NCI-H1417 treated with DMSO at 0.1 percent for 48 hours (cell line): ENCODE measurements at regions not wholly inside any gene's neighbourhood (a gene's known extent, or its start where the extent isn't known, plus 50 kb on each side); places are given as distances from the start of the nearest gene placed in this dataset.
"Not testable (repeated sequence)": the region's sequence is repeated elsewhere in the genome, so short reads cannot be mapped to it uniquely, and the experiment has no call there.

Source experiments
- DNase-seq: peaks from one replicate; lab custom pipeline; 2025; lab: John Stamatoyannopoulos, UW

GRCh38 chr7:135872861-135873260, 104.3 kb downstream of the MTPN start:
- DNase-seq: not testable (repeated sequence)

GRCh38 chr7:135862586-135863340, 114.2 kb upstream of the FAM180A start:
- no peak for DNase-seq

GRCh38 chr7:135859538-135859937, 110.9 kb upstream of the FAM180A start:
- no peak for DNase-seq

- DNase-seq: no peak
These were observed 110.2 kb upstream of the FAM180A start for GRCh38 chr7:135858851-135859250.

GRCh38 chr7:135858379-135858778, 109.8 kb upstream of the FAM180A start:
- DNase-seq: no peak

GRCh38 chr7:135857519-135858274, 109.1 kb upstream of the FAM180A start:
- DNase-seq: no peak

- DNase-seq: no peak
These were observed 107.9 kb upstream of the FAM180A start for GRCh38 chr7:135856356-135857144.

GRCh38 chr7:135855846-135856245, 107.2 kb upstream of the FAM180A start:
- no peak for DNase-seq

GRCh38 chr7:135853499-135853898, 104.9 kb upstream of the FAM180A start:
- DNase-seq: no peak

GRCh38 chr7:135853008-135853407, 104.4 kb upstream of the FAM180A start:
- DNase-seq: no peak

GRCh38 chr7:135847242-135847641, 98.6 kb upstream of the FAM180A start:
- DNase-seq: no peak

GRCh38 chr7:135846339-135846738, 97.7 kb upstream of the FAM180A start:
- DNase-seq: no peak

- DNase-seq: peak; percentile 46
These were observed 96.9 kb upstream of the FAM180A start for GRCh38 chr7:135845415-135846075.

- DNase-seq: no peak
These were observed 96.3 kb upstream of the FAM180A start for GRCh38 chr7:135844903-135845302.

GRCh38 chr7:135843214-135843613, 94.6 kb upstream of the FAM180A start:
- no peak for DNase-seq

- DNase-seq: no peak
These were observed 94.0 kb upstream of the FAM180A start for GRCh38 chr7:135842446-135843179.

GRCh38 chr7:135840591-135840990, 92.0 kb upstream of the FAM180A start:
- DNase-seq: peak; percentile 56

GRCh38 chr7:135837675-135838074, 89.1 kb upstream of the FAM180A start:
- DNase-seq: no peak

- no peak for DNase-seq
These were observed 85.7 kb upstream of the FAM180A start for GRCh38 chr7:135834266-135834665.

GRCh38 chr7:135833642-135834041, 85.0 kb upstream of the FAM180A start:
- DNase-seq: no peak

GRCh38 chr7:135831455-135832195, 83.0 kb upstream of the FAM180A start:
- DNase-seq: no peak
